GM12865 (cell line): ENCODE measurements at regions not wholly inside any gene's neighbourhood (a gene's known extent, or its start where the extent isn't known, plus 50 kb on each side); places are given as distances from the start of the nearest gene placed in this dataset.

ENCODE experiments used
- DNase-seq: peaks from one replicate; pipeline ENCODE4 v3.0.0; 2010; ENCODE audit warnings: low read depth
- H3K4me3 ChIP-seq: 2 replicates; pipeline ENCODE4 v1.5.1; 2011; ENCODE audit warnings: mild to moderate bottlenecking, low read depth, low read length, control low read depth
- TF ChIP-seq, protein P1 (sequence below): IDR thresholded peaks from 2 replicates; pipeline ENCODE4 v1.5.1; 2011; ENCODE audit warnings: low read length, control low read depth, low read depth, inconsistent platforms; ENCODE audit not compliant: insufficient read depth; ENCODE audit errors: missing control alignments

GRCh38 chr13:99651016-99651415 is 149.7 kb downstream of the TM9SF2 start:
- DNase-seq = no peak
- TF ChIP-seq, protein P1, sequence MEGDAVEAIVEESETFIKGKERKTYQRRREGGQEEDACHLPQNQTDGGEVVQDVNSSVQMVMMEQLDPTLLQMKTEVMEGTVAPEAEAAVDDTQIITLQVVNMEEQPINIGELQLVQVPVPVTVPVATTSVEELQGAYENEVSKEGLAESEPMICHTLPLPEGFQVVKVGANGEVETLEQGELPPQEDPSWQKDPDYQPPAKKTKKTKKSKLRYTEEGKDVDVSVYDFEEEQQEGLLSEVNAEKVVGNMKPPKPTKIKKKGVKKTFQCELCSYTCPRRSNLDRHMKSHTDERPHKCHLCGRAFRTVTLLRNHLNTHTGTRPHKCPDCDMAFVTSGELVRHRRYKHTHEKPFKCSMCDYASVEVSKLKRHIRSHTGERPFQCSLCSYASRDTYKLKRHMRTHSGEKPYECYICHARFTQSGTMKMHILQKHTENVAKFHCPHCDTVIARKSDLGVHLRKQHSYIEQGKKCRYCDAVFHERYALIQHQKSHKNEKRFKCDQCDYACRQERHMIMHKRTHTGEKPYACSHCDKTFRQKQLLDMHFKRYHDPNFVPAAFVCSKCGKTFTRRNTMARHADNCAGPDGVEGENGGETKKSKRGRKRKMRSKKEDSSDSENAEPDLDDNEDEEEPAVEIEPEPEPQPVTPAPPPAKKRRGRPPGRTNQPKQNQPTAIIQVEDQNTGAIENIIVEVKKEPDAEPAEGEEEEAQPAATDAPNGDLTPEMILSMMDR = no peak

DNA sequence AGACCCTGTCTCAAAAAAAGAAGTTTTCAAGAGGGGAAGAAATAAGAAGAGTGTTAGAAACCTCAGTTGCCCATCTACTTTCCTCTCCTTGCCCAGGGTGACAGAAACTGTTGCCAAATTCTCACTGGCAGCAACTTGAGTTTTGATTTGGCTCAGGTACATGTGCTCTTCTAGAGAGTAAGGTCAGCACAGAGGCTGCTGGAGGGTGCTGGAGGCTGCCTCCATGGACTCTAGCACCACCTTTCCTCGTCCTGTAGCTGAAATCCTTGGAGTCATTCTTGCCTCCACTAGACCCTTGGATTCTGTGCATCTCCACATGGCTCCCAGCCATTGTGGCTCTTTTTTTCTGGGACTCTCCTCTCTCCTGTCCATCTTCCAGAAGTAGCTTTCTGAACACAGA is 149.1 kb downstream of the TM9SF2 start:
- DNase-seq = no peak
- TF ChIP-seq, protein P1 = no peak
- no peak overlapping the region for H3K4me3 ChIP-seq

More at GRCh38 chr13:99651016-99651415, 149.7 kb downstream of the TM9SF2 start:
- no peak overlapping the region for H3K4me3 ChIP-seq

DNA sequence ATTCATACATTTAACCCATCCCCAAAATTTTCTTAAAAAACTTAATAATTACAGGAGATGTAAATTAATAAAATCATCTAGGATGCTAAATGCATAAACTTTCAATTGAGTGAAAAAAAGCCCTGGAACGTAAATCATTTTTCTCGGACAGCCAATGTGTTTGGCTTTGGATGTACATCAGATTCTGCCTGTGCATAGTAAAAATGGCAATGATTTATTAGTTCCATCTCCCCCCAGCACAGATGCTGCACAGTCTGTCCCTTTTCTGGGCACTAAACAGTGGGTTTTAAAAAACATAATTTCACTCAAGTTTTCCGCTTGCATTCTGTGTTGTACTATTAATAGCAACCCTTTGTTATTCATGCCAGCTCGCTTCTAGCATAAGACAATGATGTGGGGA is 147.7 kb downstream of the TM9SF2 start:
- H3K4me3 ChIP-seq = no peak overlapping the region

DNA sequence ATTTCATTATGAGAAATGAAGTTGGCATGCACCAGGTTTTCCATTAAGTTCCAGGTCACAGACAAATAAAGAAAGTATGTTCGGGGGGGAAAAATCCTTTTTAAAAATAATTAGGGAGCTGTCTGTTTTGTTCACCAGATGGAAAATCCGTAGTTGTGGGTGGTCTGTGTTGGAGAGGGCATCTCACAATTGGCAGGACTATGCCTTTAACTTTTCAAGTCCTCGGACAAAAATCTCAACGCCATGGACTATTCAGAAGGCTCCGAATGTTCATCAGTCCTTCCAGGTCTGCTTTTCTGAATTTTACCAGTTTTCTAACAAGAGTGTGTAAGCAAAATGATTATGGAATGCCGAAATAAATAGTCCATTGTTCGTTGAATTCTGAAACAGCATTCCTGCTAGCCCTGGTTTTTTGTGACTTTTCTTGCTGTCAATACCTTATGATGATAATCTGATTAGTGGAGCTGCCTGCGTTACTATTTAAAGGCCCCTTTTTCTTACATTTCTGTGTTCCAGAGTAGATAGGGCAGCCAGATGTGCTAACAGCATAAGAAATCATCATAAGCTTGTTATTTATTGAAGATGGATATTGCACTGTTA is 146.9 kb downstream of the TM9SF2 start:
- TF ChIP-seq, protein P1 = no peak
- H3K4me3 ChIP-seq = no peak overlapping the region
- DNase-seq = no peak

More for the DNA sequence above, 147.7 kb downstream of the TM9SF2 start:
- TF ChIP-seq, protein P1 = no peak
- no peak for DNase-seq

DNA sequence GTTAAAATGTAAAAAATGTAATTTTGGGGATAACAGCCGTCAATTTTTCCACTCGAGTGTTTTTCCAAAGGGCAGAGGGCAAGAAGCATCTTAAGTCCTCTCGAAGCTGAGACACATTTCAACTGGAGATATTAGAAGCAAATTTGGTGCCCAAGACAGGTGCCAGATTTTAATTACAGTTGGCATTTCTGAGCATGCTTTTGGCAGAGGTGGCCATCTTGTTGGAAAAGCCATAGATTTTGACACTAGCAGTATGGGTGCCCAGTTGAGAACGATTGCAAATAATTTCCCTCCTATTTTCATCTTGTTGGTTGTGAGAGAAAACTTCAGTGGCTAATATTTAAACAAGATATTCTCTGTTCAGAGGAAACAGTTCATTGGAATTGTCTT is 146.3 kb downstream of the TM9SF2 start:
- H3K4me3 ChIP-seq = no peak overlapping the region
- TF ChIP-seq, protein P1 = no peak
- no peak for DNase-seq

DNA sequence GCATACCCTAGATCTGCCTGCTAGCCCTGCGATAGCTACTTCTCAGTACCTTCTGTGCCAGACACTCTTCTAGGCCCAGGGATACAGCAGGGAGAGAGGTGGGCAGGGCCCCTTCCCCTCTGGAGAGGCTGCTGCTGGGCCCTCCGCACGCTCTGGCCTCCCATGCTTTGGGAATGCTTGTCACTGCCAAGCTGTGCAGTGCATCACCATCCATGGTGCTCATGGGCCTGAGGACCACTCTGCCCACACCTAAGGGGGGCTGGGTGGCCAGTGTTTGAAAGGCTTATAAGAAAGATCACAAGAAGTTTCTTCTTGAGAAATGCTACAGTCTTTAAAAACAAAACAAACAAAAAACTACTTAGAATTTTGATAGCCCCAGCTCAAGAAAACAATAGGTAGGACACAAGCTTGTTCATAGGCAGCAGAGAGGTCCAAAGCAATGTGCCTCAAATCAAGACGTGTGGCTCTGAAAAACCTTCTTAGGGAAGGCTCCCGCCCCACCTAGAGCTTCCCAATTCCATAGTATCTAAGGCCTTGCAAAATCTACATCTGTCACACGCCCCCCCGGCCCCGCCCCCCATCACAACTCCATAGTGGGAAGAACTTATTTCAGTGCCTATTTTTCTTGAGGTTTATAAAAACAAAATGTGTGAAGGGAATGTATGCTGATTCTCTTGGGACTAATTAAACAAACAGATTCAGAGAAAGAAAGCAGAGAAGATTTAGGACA is 145.8 kb downstream of the TM9SF2 start:
- DNase-seq = no peak
- H3K4me3 ChIP-seq = no peak overlapping the region
- TF ChIP-seq, protein P1 = no peak
